ENCODE measurements at regions not wholly inside any gene's neighbourhood (a gene's known extent, or its start where the extent isn't known, plus 50 kb on each side); places are given as distances from the start of the nearest gene placed in this dataset.

DNA sequence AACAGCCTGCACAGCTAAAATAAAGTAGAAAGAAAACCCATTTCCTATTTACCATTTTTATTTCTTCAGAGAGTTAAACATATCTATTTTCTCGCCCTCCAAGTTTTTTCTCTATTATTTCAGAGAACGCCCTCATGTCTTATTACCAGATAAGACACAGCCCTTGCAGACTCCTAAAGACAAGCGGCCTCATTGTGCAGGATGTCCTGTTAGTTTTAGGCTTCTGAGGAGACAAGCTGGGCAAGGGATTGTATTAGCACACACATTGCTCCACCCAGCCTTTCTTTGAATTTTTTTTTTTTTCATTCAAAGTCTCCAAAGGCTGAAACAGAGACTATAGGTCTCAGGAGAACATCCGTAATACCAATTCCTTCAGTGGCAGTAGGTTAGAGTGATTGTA, 101.8 kb upstream of the UBL3 start:
- Histone ChIP-seq H3K9me2 (ENCODE audit: insufficient read depth) (no peaks in the 10 kb centered on the region), H3K36me3 (ENCODE audit: insufficient read depth) (no peaks in the 10 kb centered on the region), H3K4me1 (ENCODE audit: insufficient read depth) (peaks cover 11% of the 10 kb centered on the region), H3K4me3 (no peak overlapping the region), H3F3A (replicated peaks; ENCODE audit: low read depth) (no peaks in the 10 kb centered on the region), H3K27ac (ENCODE audit: low read depth) (no peak overlapping the region), H3K79me2 (replicated peaks; ENCODE audit: insufficient read depth) (no peaks in the 10 kb centered on the region), H2AFZ (no peak overlapping the region), H3K27me3 (ENCODE audit: insufficient read depth) (no peaks in the 10 kb centered on the region), H3K4me2 (no peak overlapping the region), H4K20me1 (replicated peaks; ENCODE audit: insufficient read depth) (no peaks in the 10 kb centered on the region)
- Mint-ChIP-seq H3K4me1 (peaks cover 14% of the 10 kb centered on the region), H3K27ac (no peak overlapping the region), H3K27me3 (ENCODE audit: insufficient read depth, low read depth, poor library complexity) (peaks cover 11% of the 10 kb centered on the region), H3K36me3 (ENCODE audit: low read depth) (no peaks in the 10 kb centered on the region), H3K4me3 (no peak overlapping the region), H3K9me3 (no peaks in the 10 kb centered on the region)
- ATAC-seq (no peak), DNase-seq (ENCODE audit: low spot score) (no peak)
- TF ChIP-seq, protein P1, sequence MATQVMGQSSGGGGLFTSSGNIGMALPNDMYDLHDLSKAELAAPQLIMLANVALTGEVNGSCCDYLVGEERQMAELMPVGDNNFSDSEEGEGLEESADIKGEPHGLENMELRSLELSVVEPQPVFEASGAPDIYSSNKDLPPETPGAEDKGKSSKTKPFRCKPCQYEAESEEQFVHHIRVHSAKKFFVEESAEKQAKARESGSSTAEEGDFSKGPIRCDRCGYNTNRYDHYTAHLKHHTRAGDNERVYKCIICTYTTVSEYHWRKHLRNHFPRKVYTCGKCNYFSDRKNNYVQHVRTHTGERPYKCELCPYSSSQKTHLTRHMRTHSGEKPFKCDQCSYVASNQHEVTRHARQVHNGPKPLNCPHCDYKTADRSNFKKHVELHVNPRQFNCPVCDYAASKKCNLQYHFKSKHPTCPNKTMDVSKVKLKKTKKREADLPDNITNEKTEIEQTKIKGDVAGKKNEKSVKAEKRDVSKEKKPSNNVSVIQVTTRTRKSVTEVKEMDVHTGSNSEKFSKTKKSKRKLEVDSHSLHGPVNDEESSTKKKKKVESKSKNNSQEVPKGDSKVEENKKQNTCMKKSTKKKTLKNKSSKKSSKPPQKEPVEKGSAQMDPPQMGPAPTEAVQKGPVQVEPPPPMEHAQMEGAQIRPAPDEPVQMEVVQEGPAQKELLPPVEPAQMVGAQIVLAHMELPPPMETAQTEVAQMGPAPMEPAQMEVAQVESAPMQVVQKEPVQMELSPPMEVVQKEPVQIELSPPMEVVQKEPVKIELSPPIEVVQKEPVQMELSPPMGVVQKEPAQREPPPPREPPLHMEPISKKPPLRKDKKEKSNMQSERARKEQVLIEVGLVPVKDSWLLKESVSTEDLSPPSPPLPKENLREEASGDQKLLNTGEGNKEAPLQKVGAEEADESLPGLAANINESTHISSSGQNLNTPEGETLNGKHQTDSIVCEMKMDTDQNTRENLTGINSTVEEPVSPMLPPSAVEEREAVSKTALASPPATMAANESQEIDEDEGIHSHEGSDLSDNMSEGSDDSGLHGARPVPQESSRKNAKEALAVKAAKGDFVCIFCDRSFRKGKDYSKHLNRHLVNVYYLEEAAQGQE (IDR thresholded peaks at IDR 0.05; ENCODE audit: unreplicated experiment): no peak
- TF ChIP-seq POLR2AphosphoS5 (IDR thresholded peaks at IDR 0.05; ENCODE audit: low read depth): no peak
- TF ChIP-seq, protein P2, sequence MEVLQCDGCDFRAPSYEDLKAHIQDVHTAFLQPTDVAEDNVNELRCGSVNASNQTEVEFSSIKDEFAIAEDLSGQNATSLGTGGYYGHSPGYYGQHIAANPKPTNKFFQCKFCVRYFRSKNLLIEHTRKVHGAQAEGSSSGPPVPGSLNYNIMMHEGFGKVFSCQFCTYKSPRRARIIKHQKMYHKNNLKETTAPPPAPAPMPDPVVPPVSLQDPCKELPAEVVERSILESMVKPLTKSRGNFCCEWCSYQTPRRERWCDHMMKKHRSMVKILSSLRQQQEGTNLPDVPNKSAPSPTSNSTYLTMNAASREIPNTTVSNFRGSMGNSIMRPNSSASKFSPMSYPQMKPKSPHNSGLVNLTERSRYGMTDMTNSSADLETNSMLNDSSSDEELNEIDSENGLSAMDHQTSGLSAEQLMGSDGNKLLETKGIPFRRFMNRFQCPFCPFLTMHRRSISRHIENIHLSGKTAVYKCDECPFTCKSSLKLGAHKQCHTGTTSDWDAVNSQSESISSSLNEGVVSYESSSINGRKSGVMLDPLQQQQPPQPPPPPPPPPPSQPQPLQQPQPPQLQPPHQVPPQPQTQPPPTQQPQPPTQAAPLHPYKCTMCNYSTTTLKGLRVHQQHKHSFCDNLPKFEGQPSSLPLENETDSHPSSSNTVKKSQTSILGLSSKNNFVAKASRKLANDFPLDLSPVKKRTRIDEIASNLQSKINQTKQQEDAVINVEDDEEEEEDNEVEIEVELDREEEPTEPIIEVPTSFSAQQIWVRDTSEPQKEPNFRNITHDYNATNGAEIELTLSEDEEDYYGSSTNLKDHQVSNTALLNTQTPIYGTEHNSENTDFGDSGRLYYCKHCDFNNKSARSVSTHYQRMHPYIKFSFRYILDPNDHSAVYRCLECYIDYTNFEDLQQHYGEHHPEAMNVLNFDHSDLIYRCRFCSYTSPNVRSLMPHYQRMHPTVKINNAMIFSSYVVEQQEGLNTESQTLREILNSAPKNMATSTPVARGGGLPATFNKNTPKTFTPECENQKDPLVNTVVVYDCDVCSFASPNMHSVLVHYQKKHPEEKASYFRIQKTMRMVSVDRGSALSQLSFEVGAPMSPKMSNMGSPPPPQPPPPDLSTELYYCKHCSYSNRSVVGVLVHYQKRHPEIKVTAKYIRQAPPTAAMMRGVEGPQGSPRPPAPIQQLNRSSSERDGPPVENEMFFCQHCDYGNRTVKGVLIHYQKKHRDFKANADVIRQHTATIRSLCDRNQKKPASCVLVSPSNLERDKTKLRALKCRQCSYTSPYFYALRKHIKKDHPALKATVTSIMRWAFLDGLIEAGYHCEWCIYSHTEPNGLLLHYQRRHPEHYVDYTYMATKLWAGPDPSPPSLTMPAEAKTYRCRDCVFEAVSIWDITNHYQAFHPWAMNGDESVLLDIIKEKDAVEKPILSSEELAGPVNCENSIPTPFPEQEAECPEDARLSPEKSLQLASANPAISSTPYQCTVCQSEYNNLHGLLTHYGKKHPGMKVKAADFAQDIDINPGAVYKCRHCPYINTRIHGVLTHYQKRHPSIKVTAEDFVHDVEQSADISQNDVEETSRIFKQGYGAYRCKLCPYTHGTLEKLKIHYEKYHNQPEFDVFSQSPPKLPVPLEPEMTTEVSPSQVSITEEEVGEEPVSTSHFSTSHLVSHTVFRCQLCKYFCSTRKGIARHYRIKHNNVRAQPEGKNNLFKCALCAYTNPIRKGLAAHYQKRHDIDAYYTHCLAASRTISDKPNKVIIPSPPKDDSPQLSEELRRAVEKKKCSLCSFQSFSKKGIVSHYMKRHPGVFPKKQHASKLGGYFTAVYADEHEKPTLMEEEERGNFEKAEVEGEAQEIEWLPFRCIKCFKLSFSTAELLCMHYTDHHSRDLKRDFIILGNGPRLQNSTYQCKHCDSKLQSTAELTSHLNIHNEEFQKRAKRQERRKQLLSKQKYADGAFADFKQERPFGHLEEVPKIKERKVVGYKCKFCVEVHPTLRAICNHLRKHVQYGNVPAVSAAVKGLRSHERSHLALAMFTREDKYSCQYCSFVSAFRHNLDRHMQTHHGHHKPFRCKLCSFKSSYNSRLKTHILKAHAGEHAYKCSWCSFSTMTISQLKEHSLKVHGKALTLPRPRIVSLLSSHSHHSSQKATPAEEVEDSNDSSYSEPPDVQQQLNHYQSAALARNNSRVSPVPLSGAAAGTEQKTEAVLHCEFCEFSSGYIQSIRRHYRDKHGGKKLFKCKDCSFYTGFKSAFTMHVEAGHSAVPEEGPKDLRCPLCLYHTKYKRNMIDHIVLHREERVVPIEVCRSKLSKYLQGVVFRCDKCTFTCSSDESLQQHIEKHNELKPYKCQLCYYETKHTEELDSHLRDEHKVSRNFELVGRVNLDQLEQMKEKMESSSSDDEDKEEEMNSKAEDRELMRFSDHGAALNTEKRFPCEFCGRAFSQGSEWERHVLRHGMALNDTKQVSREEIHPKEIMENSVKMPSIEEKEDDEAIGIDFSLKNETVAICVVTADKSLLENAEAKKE (CRISPR knock-in tag; IDR thresholded peaks at IDR 0.05): no peak
- no peak for TF ChIP-seq NANOG (IDR thresholded peaks at IDR 0.05; ENCODE audit: borderline replicate concordance)
- no peak for TF ChIP-seq ZNF114 (CRISPR knock-in tag; IDR thresholded peaks at IDR 0.05)
- no peak for TF ChIP-seq CREB1 (CRISPR knock-in tag; IDR thresholded peaks at IDR 0.05; ENCODE audit: low read depth)
- TF ChIP-seq STAT1 (IDR thresholded peaks at IDR 0.05; ENCODE audit: unreplicated experiment): no peak
- TF ChIP-seq ZNF331 (CRISPR knock-in tag; IDR thresholded peaks at IDR 0.05; ENCODE audit: low read depth): no peak
- TF ChIP-seq, protein P3, sequence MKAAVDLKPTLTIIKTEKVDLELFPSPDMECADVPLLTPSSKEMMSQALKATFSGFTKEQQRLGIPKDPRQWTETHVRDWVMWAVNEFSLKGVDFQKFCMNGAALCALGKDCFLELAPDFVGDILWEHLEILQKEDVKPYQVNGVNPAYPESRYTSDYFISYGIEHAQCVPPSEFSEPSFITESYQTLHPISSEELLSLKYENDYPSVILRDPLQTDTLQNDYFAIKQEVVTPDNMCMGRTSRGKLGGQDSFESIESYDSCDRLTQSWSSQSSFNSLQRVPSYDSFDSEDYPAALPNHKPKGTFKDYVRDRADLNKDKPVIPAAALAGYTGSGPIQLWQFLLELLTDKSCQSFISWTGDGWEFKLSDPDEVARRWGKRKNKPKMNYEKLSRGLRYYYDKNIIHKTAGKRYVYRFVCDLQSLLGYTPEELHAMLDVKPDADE (IDR thresholded peaks at IDR 0.05): no peak
- no peak for TF ChIP-seq EZH2 (IDR thresholded peaks at IDR 0.05; ENCODE audit: low read depth, unreplicated experiment)
- TF ChIP-seq EZH2phosphoT487 (IDR thresholded peaks at IDR 0.05; ENCODE audit: unreplicated experiment): no peak

All from GM23338 (cell line).